HEK293T (cell line): ENCODE measurements at regions not wholly inside any gene's neighbourhood (a gene's known extent, or its start where the extent isn't known, plus 50 kb on each side); places are given as distances from the start of the nearest gene placed in this dataset.

Source experiments
- ARNT ChIP-seq: fragments of 450-650 bp; IDR thresholded peaks from 2 replicates; pipeline ENCODE4 v1.6.1; 2017; ENCODE audit warnings: mild to moderate bottlenecking
- BHLHE40 ChIP-seq: fragments of 450-650 bp; IDR thresholded peaks from 2 replicates; pipeline ENCODE4 v1.6.1; 2016; ENCODE audit warnings: mild to moderate bottlenecking, moderate library complexity, borderline replicate concordance
- ELF4 ChIP-seq: fragments of 450-650 bp; IDR thresholded peaks from 2 replicates; pipeline ENCODE4 v1.6.1; 2017; ENCODE audit warnings: antibody characterized with exemption
- FOXA1 ChIP-seq: fragments of 450-650 bp; IDR thresholded peaks from 2 replicates; pipeline ENCODE4 v1.6.1; 2016; ENCODE audit warnings: mild to moderate bottlenecking
- FOXM1 ChIP-seq: fragments of 450-650 bp; IDR thresholded peaks from 2 replicates; pipeline ENCODE4 v1.6.1; 2017; ENCODE audit warnings: mild to moderate bottlenecking, borderline replicate concordance
- HDGF ChIP-seq: fragments of 450-650 bp; IDR thresholded peaks from 2 replicates; pipeline ENCODE4 v1.6.1; 2017; ENCODE audit warnings: antibody characterized with exemption, borderline replicate concordance
- L3MBTL2 ChIP-seq: fragments of 450-650 bp; conservative IDR thresholded peaks from 2 replicates; pipeline ENCODE4 v1.6.1; 2016; ENCODE audit warnings: mild to moderate bottlenecking
- NFRKB ChIP-seq: fragments of 450-650 bp; IDR thresholded peaks from 2 replicates; pipeline ENCODE4 v1.6.1; 2016; ENCODE audit warnings: mild to moderate bottlenecking, moderate library complexity
- SP1 ChIP-seq: fragments of 450-650 bp; IDR thresholded peaks from 2 replicates; pipeline ENCODE4 v1.6.1; 2017
- SUZ12 ChIP-seq: fragments of 450-650 bp; IDR thresholded peaks from 2 replicates; pipeline ENCODE4 v1.6.1; 2016; ENCODE audit warnings: mild to moderate bottlenecking
- TARDBP ChIP-seq: fragments of 450-650 bp; IDR thresholded peaks from 2 replicates; pipeline ENCODE4 v1.6.1; 2016
- TF ChIP-seq, protein P1 (sequence below): fragments of 450-650 bp; IDR thresholded peaks from 2 replicates; pipeline ENCODE4 v1.6.1; 2016

- no peak for TF ChIP-seq ELF4
- TF ChIP-seq TARDBP: no peak
- TF ChIP-seq HDGF: no peak
- no peak for TF ChIP-seq FOXM1
- TF ChIP-seq BHLHE40: no peak
- TF ChIP-seq SP1: no peak
- TF ChIP-seq, protein P1, sequence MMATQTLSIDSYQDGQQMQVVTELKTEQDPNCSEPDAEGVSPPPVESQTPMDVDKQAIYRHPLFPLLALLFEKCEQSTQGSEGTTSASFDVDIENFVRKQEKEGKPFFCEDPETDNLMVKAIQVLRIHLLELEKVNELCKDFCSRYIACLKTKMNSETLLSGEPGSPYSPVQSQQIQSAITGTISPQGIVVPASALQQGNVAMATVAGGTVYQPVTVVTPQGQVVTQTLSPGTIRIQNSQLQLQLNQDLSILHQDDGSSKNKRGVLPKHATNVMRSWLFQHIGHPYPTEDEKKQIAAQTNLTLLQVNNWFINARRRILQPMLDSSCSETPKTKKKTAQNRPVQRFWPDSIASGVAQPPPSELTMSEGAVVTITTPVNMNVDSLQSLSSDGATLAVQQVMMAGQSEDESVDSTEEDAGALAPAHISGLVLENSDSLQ: no peak
- TF ChIP-seq NFRKB: no peak
- no peak for TF ChIP-seq SUZ12
- TF ChIP-seq L3MBTL2: no peak
- no peak for TF ChIP-seq FOXA1
- no peak for TF ChIP-seq ARNT
These were observed 468.3 kb downstream of the PCDH18 start for GRCh38 chr4:137063961-137064360.
